GM23338 (cell line): ENCODE measurements at regions not wholly inside any gene's neighbourhood (a gene's known extent, or its start where the extent isn't known, plus 50 kb on each side); places are given as distances from the start of the nearest gene placed in this dataset.
A peak's percentile ranks its signal among the peaks of the same experiment; 100 is the strongest.

Experiments
- ATAC-seq: fragments of 200-7000 bp; cut with Tn5 transposase; 3 replicates; pipeline ENCODE4 v1.9.1; 2020
- DNase-seq: peaks from one replicate; pipeline ENCODE4 v3.0.0-alpha.2; 2015; ENCODE audit warnings: low spot score
- H2AFZ ChIP-seq: fragments of 200-600 bp; sonication (generic); 2 replicates; pipeline ENCODE4 v1.8.0; 2016; ENCODE audit warnings: antibody characterized with exemption, mild to moderate bottlenecking, moderate library complexity
- H3F3A ChIP-seq: fragments of 200-600 bp; sonication (generic); replicated peaks from 2 replicates; pipeline ENCODE4 v1.8.0; 2017; ENCODE audit warnings: antibody characterized with exemption, mixed run types, low read depth
- H3K27ac ChIP-seq: fragments of 200-600 bp; sonication (generic); 2 replicates; pipeline ENCODE4 v1.6.1; 2016; ENCODE audit warnings: low read depth
- H3K27me3 ChIP-seq: fragments of 200-600 bp; sonication (generic); 2 replicates; pipeline ENCODE4 v1.8.0; 2016; ENCODE audit warnings: mild to moderate bottlenecking, mixed run types, moderate library complexity; ENCODE audit not compliant: insufficient read depth
- H3K36me3 ChIP-seq: fragments of 200-600 bp; sonication (generic); 2 replicates; pipeline ENCODE4 v1.8.0; 2016; ENCODE audit warnings: mild to moderate bottlenecking; ENCODE audit not compliant: insufficient read depth
- H3K4me1 ChIP-seq: fragments of 200-600 bp; sonication (generic); 2 replicates; pipeline ENCODE4 v1.8.0; 2016; ENCODE audit warnings: mild to moderate bottlenecking, moderate library complexity; ENCODE audit not compliant: insufficient read depth
- H3K4me2 ChIP-seq: fragments of 200-600 bp; sonication (generic); 2 replicates; pipeline ENCODE4 v1.7.1; 2017; ENCODE audit warnings: mixed run types
- H3K4me3 ChIP-seq: fragments of 200-600 bp; sonication (generic); 2 replicates; pipeline ENCODE4 v1.6.1; 2016; ENCODE audit warnings: mixed run types
- H3K79me2 ChIP-seq: fragments of 200-600 bp; sonication (generic); replicated peaks from 2 replicates; pipeline ENCODE4 v1.8.0; 2017; ENCODE audit warnings: mild to moderate bottlenecking; ENCODE audit not compliant: insufficient read depth
- H3K9me2 ChIP-seq: fragments of 200-600 bp; sonication (generic); 2 replicates; pipeline ENCODE4 v1.8.0; 2017; ENCODE audit not compliant: insufficient read depth
- H4K20me1 ChIP-seq: fragments of 200-600 bp; sonication (generic); replicated peaks from 2 replicates; pipeline ENCODE4 v1.8.0; 2017; ENCODE audit warnings: mild to moderate bottlenecking; ENCODE audit not compliant: insufficient read depth
- H3K27ac Mint-ChIP-seq: 2 replicates; pipeline ENCODE4 v1.8.0; 2020; ENCODE audit warnings: inconsistent platforms, mild to moderate bottlenecking, moderate library complexity, mixed read lengths
- H3K27me3 Mint-ChIP-seq: 3 replicates; pipeline ENCODE4 v1.8.0; 2022; ENCODE audit warnings: low read depth, mild to moderate bottlenecking, moderate library complexity, mixed read lengths, inconsistent platforms; ENCODE audit not compliant: insufficient read depth, poor library complexity
- H3K36me3 Mint-ChIP-seq: 3 replicates; pipeline ENCODE4 v1.8.0; 2021; ENCODE audit warnings: low read depth, mild to moderate bottlenecking, inconsistent platforms, moderate library complexity, mixed read lengths
- H3K4me1 Mint-ChIP-seq: 3 replicates; pipeline ENCODE4 v1.8.0; 2020; ENCODE audit warnings: mild to moderate bottlenecking, inconsistent platforms, mixed read lengths
- H3K4me3 Mint-ChIP-seq: 3 replicates; pipeline ENCODE4 v1.8.0; 2021; ENCODE audit warnings: moderate library complexity, mild to moderate bottlenecking, inconsistent platforms, mixed read lengths
- H3K9me3 Mint-ChIP-seq: 3 replicates; pipeline ENCODE4 v1.8.0; 2020; ENCODE audit warnings: moderate library complexity, mild to moderate bottlenecking, inconsistent platforms, mixed read lengths
- CTCF ChIP-seq, 2 experiments: fragments of 200-600 bp in 1 of 2; sonication (generic) in 1 of 2; conservative IDR thresholded peaks; 2 replicates each; pipeline versions ENCODE4 v1.5.1 to v1.6.1; 2016 to 2017; ENCODE audit warnings: antibody characterized with exemption in 2 of 2, low read depth in 2 of 2, mild to moderate bottlenecking in 2 of 2, moderate library complexity in 1 of 2
- EZH2 ChIP-seq: fragments of 200-600 bp; sonication (generic); IDR thresholded peaks from one replicate; pipeline ENCODE4 v1.8.0; 2017; ENCODE audit warnings: antibody characterized with exemption, mild to moderate bottlenecking, low read depth; ENCODE audit not compliant: unreplicated experiment
- EZH2phosphoT487 ChIP-seq: fragments of 200-600 bp; sonication (generic); IDR thresholded peaks from one replicate; pipeline ENCODE4 v1.8.1; 2018; ENCODE audit warnings: antibody characterized with exemption; ENCODE audit not compliant: unreplicated experiment
- NANOG ChIP-seq: IDR thresholded peaks from 2 replicates; pipeline ENCODE4 v1.6.1; 2016; ENCODE audit warnings: antibody characterized with exemption, borderline replicate concordance
- POLR2AphosphoS5 ChIP-seq: IDR thresholded peaks from 2 replicates; pipeline ENCODE4 v1.6.1; 2016; ENCODE audit warnings: antibody characterized with exemption, low read depth
- STAT1 ChIP-seq: IDR thresholded peaks from one replicate; pipeline ENCODE4 v1.6.1; 2016; ENCODE audit warnings: antibody characterized with exemption; ENCODE audit not compliant: unreplicated experiment
- ZNF114 ChIP-seq: fragments of 250-450 bp; sonication (Bioruptor Pico); IDR thresholded peaks from 2 replicates; pipeline ENCODE4 v1.5.0; 2020; ENCODE audit warnings: mild to moderate bottlenecking, moderate library complexity
- ZNF331 ChIP-seq: fragments of 250-450 bp; sonication (Bioruptor Pico); IDR thresholded peaks from 2 replicates; pipeline ENCODE4 v1.5.0; 2020; ENCODE audit warnings: low read depth, mild to moderate bottlenecking, moderate library complexity
- TF ChIP-seq, protein P1 (sequence below): IDR thresholded peaks from one replicate; pipeline ENCODE4 v1.6.1; 2018; ENCODE audit warnings: antibody characterized with exemption; ENCODE audit not compliant: unreplicated experiment
- TF ChIP-seq, protein P2 (sequence below): IDR thresholded peaks from 2 replicates; pipeline ENCODE4 v1.6.1; 2016; ENCODE audit warnings: antibody characterized with exemption

GRCh38 chr1:57544345-57544744, 120.5 kb upstream of the DAB1 start (continued):
- TF ChIP-seq, protein P1, sequence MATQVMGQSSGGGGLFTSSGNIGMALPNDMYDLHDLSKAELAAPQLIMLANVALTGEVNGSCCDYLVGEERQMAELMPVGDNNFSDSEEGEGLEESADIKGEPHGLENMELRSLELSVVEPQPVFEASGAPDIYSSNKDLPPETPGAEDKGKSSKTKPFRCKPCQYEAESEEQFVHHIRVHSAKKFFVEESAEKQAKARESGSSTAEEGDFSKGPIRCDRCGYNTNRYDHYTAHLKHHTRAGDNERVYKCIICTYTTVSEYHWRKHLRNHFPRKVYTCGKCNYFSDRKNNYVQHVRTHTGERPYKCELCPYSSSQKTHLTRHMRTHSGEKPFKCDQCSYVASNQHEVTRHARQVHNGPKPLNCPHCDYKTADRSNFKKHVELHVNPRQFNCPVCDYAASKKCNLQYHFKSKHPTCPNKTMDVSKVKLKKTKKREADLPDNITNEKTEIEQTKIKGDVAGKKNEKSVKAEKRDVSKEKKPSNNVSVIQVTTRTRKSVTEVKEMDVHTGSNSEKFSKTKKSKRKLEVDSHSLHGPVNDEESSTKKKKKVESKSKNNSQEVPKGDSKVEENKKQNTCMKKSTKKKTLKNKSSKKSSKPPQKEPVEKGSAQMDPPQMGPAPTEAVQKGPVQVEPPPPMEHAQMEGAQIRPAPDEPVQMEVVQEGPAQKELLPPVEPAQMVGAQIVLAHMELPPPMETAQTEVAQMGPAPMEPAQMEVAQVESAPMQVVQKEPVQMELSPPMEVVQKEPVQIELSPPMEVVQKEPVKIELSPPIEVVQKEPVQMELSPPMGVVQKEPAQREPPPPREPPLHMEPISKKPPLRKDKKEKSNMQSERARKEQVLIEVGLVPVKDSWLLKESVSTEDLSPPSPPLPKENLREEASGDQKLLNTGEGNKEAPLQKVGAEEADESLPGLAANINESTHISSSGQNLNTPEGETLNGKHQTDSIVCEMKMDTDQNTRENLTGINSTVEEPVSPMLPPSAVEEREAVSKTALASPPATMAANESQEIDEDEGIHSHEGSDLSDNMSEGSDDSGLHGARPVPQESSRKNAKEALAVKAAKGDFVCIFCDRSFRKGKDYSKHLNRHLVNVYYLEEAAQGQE = no peak
- no peak for TF ChIP-seq ZNF114 (CRISPR knock-in tag)
- TF ChIP-seq ZNF331 = no peak

DNA sequence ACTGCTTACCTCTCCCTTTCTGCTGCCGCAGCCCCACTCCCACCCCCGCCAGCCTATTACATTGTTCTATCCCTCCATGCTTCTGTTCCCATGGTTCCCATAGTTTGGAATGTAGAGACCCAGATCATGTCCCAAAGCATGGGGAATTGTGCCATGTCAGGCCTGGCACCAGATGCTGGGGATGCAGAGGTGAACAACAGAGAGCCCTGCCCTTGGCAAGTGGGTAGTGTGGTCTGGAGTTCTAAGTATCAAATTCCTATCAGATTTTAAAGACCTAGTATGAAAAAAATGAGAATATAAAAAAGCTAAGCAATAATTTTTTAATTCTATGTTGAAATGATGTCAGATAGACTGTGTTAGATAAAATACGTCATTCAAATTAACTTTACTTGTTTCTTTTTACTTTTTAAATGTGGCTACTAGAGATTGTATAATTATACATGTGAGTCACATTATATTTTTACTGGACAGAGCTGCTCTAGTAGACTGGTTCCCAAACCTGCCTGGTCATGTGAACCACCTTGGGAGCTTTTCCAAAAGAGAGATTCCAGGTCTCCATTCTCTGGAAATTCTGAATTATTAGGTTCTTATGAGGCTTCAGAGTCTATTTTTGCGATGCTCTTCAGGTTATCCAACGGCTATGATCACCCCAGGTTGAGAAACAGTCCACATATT, 113.0 kb upstream of the DAB1 start:
- Mint-ChIP-seq H3K36me3 (0 out of 3 replicates have a peak, but pooled peaks cover 2% of the 10 kb centered on the region), H3K27ac (no peak overlapping the region)

GRCh38 chr1:57532299-57532698, 108.4 kb upstream of the DAB1 start:
- Histone ChIP-seq H4K20me1 (no peaks in the 10 kb centered on the region), H3K27me3 (no peaks in the 10 kb centered on the region), H3K27ac (no peak overlapping the region), H3F3A (no peaks in the 10 kb centered on the region), H3K9me2 (no peaks in the 10 kb centered on the region; the same call in 1 of the 2 replicates), H2AFZ (no peak overlapping the region), H3K4me1 (no peaks in the 10 kb centered on the region), H3K79me2 (no peaks in the 10 kb centered on the region), H3K4me3 (no peak overlapping the region), H3K36me3 (no peaks in the 10 kb centered on the region), H3K4me2 (no peak overlapping the region)
- Mint-ChIP-seq H3K36me3 (peaks cover 2% of the 10 kb centered on the region; the same call in 1 of the 3 replicates), H3K9me3 (peaks cover 19% of the 10 kb centered on the region), H3K27ac (no peak overlapping the region), H3K4me1 (peaks cover 5% of the 10 kb centered on the region; the same call in 2 of the 3 replicates), H3K27me3 (no peaks in the 10 kb centered on the region), H3K4me3 (no peak overlapping the region)
- no peak for DNase-seq
- ATAC-seq = no peak
- TF ChIP-seq, protein P2, sequence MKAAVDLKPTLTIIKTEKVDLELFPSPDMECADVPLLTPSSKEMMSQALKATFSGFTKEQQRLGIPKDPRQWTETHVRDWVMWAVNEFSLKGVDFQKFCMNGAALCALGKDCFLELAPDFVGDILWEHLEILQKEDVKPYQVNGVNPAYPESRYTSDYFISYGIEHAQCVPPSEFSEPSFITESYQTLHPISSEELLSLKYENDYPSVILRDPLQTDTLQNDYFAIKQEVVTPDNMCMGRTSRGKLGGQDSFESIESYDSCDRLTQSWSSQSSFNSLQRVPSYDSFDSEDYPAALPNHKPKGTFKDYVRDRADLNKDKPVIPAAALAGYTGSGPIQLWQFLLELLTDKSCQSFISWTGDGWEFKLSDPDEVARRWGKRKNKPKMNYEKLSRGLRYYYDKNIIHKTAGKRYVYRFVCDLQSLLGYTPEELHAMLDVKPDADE = no peak
- TF ChIP-seq CTCF (conservative IDR thresholded peaks at IDR 0.05; ENCODE audit: low read depth in 2 of 2) (no peak), EZH2 (no peak), STAT1 (no peak), ZNF331 (no peak)
- TF ChIP-seq, protein P1 = no peak

More for the DNA sequence above, 113.0 kb upstream of the DAB1 start:
- TF ChIP-seq NANOG (no peak), POLR2AphosphoS5 (no peak), ZNF331 (no peak), EZH2phosphoT487 (no peak)
- TF ChIP-seq, protein P2 = no peak
- Histone ChIP-seq H2AFZ (no peak overlapping the region), H3F3A (no peaks in the 10 kb centered on the region), H3K9me2 (peaks cover 4% of the 10 kb centered on the region; the same call in 1 of the 2 replicates), H3K27ac (no peak overlapping the region), H3K4me3 (no peak overlapping the region), H3K27me3 (no peaks in the 10 kb centered on the region), H3K4me2 (no peak overlapping the region), H3K79me2 (no peaks in the 10 kb centered on the region), H3K4me1 (peaks cover 11% of the 10 kb centered on the region; the same call in 1 of the 2 replicates), H4K20me1 (no peaks in the 10 kb centered on the region), H3K36me3 (no peaks in the 10 kb centered on the region)
- ATAC-seq (no peak; the same call in 2 of the 3 replicates), DNase-seq (peak; percentile 10)
- Mint-ChIP-seq H3K4me3 (no peak overlapping the region), H3K27me3 (no peaks in the 10 kb centered on the region), H3K9me3 (peaks cover 10% of the 10 kb centered on the region; the same call in 1 of the 3 replicates), H3K4me1 (peaks cover 13% of the 10 kb centered on the region)
